Breast epithelium (tissue), 3 donors: ENCODE measurements at regions not wholly inside any gene's neighbourhood (a gene's known extent, or its start where the extent isn't known, plus 50 kb on each side); places are given as distances from the start of the nearest gene placed in this dataset.

Source experiments
- POLR2A ChIP-seq: fragments of 450-650 bp; IDR thresholded peaks from one replicate; pipeline ENCODE4 v1.6.1; 2016; ENCODE audit warnings: antibody characterized with exemption, mild to moderate bottlenecking, moderate library complexity
- POLR2AphosphoS5 ChIP-seq, 3 donors: sonication (generic); formaldehyde crosslinking; IDR thresholded peaks; one replicate each; pipeline ENCODE4 v1.6.1; 2017; ENCODE audit warnings: antibody characterized with exemption in 3 of 3
- TF ChIP-seq, protein P1 (sequence below), 3 donors: fragments of 450-650 bp; IDR thresholded peaks; one replicate each; pipeline ENCODE4 v1.5.1; 2016 to 2017; ENCODE audit warnings: antibody characterized with exemption in 3 of 3, mild to moderate bottlenecking in 3 of 3, moderate library complexity in 3 of 3

GRCh38 chr3:117818592-117818991, 1109.0 kb downstream of the TUSC7 start:
- TF ChIP-seq POLR2AphosphoS5 (IDR thresholded peaks at IDR 0.05) (no peak), POLR2A (no peak)
- TF ChIP-seq, protein P1, sequence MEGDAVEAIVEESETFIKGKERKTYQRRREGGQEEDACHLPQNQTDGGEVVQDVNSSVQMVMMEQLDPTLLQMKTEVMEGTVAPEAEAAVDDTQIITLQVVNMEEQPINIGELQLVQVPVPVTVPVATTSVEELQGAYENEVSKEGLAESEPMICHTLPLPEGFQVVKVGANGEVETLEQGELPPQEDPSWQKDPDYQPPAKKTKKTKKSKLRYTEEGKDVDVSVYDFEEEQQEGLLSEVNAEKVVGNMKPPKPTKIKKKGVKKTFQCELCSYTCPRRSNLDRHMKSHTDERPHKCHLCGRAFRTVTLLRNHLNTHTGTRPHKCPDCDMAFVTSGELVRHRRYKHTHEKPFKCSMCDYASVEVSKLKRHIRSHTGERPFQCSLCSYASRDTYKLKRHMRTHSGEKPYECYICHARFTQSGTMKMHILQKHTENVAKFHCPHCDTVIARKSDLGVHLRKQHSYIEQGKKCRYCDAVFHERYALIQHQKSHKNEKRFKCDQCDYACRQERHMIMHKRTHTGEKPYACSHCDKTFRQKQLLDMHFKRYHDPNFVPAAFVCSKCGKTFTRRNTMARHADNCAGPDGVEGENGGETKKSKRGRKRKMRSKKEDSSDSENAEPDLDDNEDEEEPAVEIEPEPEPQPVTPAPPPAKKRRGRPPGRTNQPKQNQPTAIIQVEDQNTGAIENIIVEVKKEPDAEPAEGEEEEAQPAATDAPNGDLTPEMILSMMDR (IDR thresholded peaks at IDR 0.05) = no peak
